IMR-90 (cell line): ENCODE measurements at regions not wholly inside any gene's neighbourhood (a gene's known extent, or its start where the extent isn't known, plus 50 kb on each side); places are given as distances from the start of the nearest gene placed in this dataset.

ENCODE experiments used
- ATAC-seq: fragments of 200-7000 bp; cut with Tn5 transposase; 2 replicates; pipeline ENCODE4 v1.9.1; 2020; ENCODE audit warnings: low read depth, mild to moderate bottlenecking, moderate library complexity
- BruUV-seq: library from RNA; stranded (reverse); fragments of 400-500 nt; replicated peaks from 2 replicates; lab custom pipeline; 2021; lab: Mats Ljungman, UMichigan
- CTCF ChIA-PET: fragments of 300-600 bp; formaldehyde crosslinking; extraction: SDS; loops from one replicate; lab custom pipeline; 2021; ENCODE audit warnings: antibody characterized with exemption; lab: Yijun Ruan, JAX
- POLR2A ChIA-PET: fragments of 300-600 bp; sonication (Branson Sonifier 250); formaldehyde crosslinking; loops from one replicate; lab custom pipeline; 2022; ENCODE audit warnings: antibody characterized with exemption; ENCODE audit not compliant: unreplicated experiment; lab: Charles Lee
- DNase-seq: peaks from one replicate; pipeline ENCODE4 v3.0.0; 2013
- H2AFZ ChIP-seq: replicated peaks from 2 replicates; pipeline ENCODE3; 2013; ENCODE audit warnings: low read length, mild to moderate bottlenecking; ENCODE audit not compliant: poor library complexity
- H2AK5ac ChIP-seq: 2 replicates; pipeline ENCODE4 v1.6.1; 2013; ENCODE audit warnings: low read depth, low read length, inconsistent platforms
- H2AK9ac ChIP-seq: replicated peaks from 2 replicates; pipeline ENCODE3; 2013; ENCODE audit warnings: mild to moderate bottlenecking, low read depth, low read length, moderate library complexity; ENCODE audit not compliant: poor library complexity
- H2BK120ac ChIP-seq: 2 replicates; pipeline ENCODE4 v1.6.1; 2013; ENCODE audit warnings: low read depth, low read length, inconsistent platforms
- H2BK15ac ChIP-seq: 3 replicates; pipeline ENCODE4 v1.6.1; 2013; ENCODE audit warnings: low read depth, low read length, inconsistent platforms
- H2BK20ac ChIP-seq: 2 replicates; pipeline ENCODE4 v1.6.1; 2013; ENCODE audit warnings: low read depth, mild to moderate bottlenecking, inconsistent platforms, low read length, moderate library complexity
- H2BK5ac ChIP-seq: 2 replicates; pipeline ENCODE4 v1.6.1; 2013; ENCODE audit warnings: mild to moderate bottlenecking, low read depth, low read length, inconsistent platforms; ENCODE audit not compliant: poor library complexity, severe bottlenecking
- H3K14ac ChIP-seq: replicated peaks from 2 replicates; pipeline ENCODE4 v1.6.1; 2013; ENCODE audit warnings: low read depth, low read length, inconsistent platforms
- H3K18ac ChIP-seq: 2 replicates; pipeline ENCODE4 v1.6.1; 2013; ENCODE audit warnings: low read depth, low read length, control low read depth
- H3K23ac ChIP-seq: 2 replicates; pipeline ENCODE4 v1.6.1; 2013; ENCODE audit warnings: low read depth, low read length, inconsistent platforms
- H3K27ac ChIP-seq: 2 replicates; pipeline ENCODE4 v1.5.1; 2013; ENCODE audit warnings: mild to moderate bottlenecking, control low read depth, low read length; ENCODE audit not compliant: insufficient read depth
- H3K27me3 ChIP-seq: 2 replicates; pipeline ENCODE4 v1.6.1; 2013; ENCODE audit warnings: low read length; ENCODE audit not compliant: control insufficient read depth, insufficient read depth
- H3K36me3 ChIP-seq: 2 replicates; pipeline ENCODE4 v1.6.1; 2013; ENCODE audit warnings: low read length, mixed read lengths; ENCODE audit not compliant: control insufficient read depth, insufficient read depth
- H3K4ac ChIP-seq: 2 replicates; pipeline ENCODE4 v1.6.1; 2013; ENCODE audit warnings: low read depth, low read length, inconsistent platforms
- H3K4me1 ChIP-seq: 2 replicates; pipeline ENCODE4 v1.6.1; 2013; ENCODE audit warnings: low read length, mixed read lengths; ENCODE audit not compliant: control insufficient read depth, insufficient read depth
- H3K4me2 ChIP-seq: 2 replicates; pipeline ENCODE4 v1.6.1; 2013; ENCODE audit warnings: low read depth, mild to moderate bottlenecking, control low read depth, low read length, moderate library complexity
- H3K4me3 ChIP-seq: 2 replicates; pipeline ENCODE4 v1.5.1; 2013; ENCODE audit warnings: low read depth, mild to moderate bottlenecking, control low read depth, low read length, moderate library complexity; ENCODE audit not compliant: insufficient read depth
- H3K56ac ChIP-seq: 2 replicates; pipeline ENCODE4 v1.6.1; 2013; ENCODE audit warnings: low read length, inconsistent platforms; ENCODE audit not compliant: insufficient read depth; ENCODE audit errors: extremely low read depth
- H3K79me1 ChIP-seq, 2 experiments: 2 replicates each; pipeline ENCODE4 v1.6.1; 2013; ENCODE audit warnings: low read length in 2 of 2, inconsistent platforms in 1 of 2, low read depth in 1 of 2
- H3K9ac ChIP-seq: 2 replicates; pipeline ENCODE4 v1.6.1; 2013; ENCODE audit warnings: low read depth, low read length, control low read depth
- H3K9me1 ChIP-seq: 2 replicates; pipeline ENCODE4 v1.6.1; 2013; ENCODE audit warnings: low read length, inconsistent platforms; ENCODE audit not compliant: insufficient read depth
- H3K9me3 ChIP-seq: 2 replicates; pipeline ENCODE4 v1.6.1; 2013; ENCODE audit warnings: low read length; ENCODE audit not compliant: control insufficient read depth, insufficient read depth
- H4K20me1 ChIP-seq: 2 replicates; pipeline ENCODE4 v1.6.1; 2013; ENCODE audit warnings: low read length, inconsistent platforms; ENCODE audit not compliant: insufficient read depth
- H4K5ac ChIP-seq: 2 replicates; pipeline ENCODE4 v1.6.1; 2013; ENCODE audit warnings: mild to moderate bottlenecking, low read depth, low read length, control low read depth
- H4K8ac ChIP-seq, 2 experiments: 2 replicates each; pipeline ENCODE4 v1.6.1; 2013; ENCODE audit warnings: low read depth in 2 of 2, low read length in 2 of 2, control low read depth in 1 of 2, inconsistent platforms in 1 of 2
- H4K91ac ChIP-seq: 2 replicates; pipeline ENCODE4 v1.6.1; 2013; ENCODE audit warnings: low read depth, low read length, inconsistent platforms; ENCODE audit not compliant: insufficient read depth
- BHLHE40 ChIP-seq: fragments of 150-350 bp; IDR thresholded peaks from 2 replicates; pipeline ENCODE4 v1.6.1; 2016; ENCODE audit warnings: mild to moderate bottlenecking, low read depth, low read length
- CEBPB ChIP-seq: IDR thresholded peaks from 2 replicates; pipeline ENCODE4 v1.6.1; 2012; ENCODE audit warnings: low read depth, low read length, improper control_type of control experiment
- CHD1 ChIP-seq: IDR thresholded peaks from 2 replicates; pipeline ENCODE4 v1.6.1; 2012; ENCODE audit warnings: low read depth, low read length, improper control_type of control experiment
- ELK1 ChIP-seq: fragments of 150-350 bp; IDR thresholded peaks from 2 replicates; pipeline ENCODE4 v1.6.1; 2016; ENCODE audit warnings: low read depth, mild to moderate bottlenecking, low read length, moderate library complexity, borderline replicate concordance
- FOS ChIP-seq: fragments of 150-350 bp; IDR thresholded peaks from 2 replicates; pipeline ENCODE4 v1.6.1; 2016; ENCODE audit warnings: low read depth, low read length
- MAFK ChIP-seq: IDR thresholded peaks from 2 replicates; pipeline ENCODE4 v1.6.1; 2012; ENCODE audit warnings: low read depth, low read length, improper control_type of control experiment
- MAZ ChIP-seq: IDR thresholded peaks from 2 replicates; pipeline ENCODE4 v1.6.1; 2012; ENCODE audit warnings: low read depth, mild to moderate bottlenecking, low read length, improper control_type of control experiment, moderate library complexity, borderline replicate concordance
- MXI1 ChIP-seq: IDR thresholded peaks from 2 replicates; pipeline ENCODE4 v1.6.1; 2012; ENCODE audit warnings: low read depth, mild to moderate bottlenecking, low read length, moderate library complexity, borderline replicate concordance
- NFE2L2 ChIP-seq: fragments of 150-350 bp; IDR thresholded peaks from 2 replicates; pipeline ENCODE4 v1.6.1; 2016; ENCODE audit warnings: low read depth, mild to moderate bottlenecking, low read length
- POLR2A ChIP-seq: IDR thresholded peaks from 2 replicates; pipeline ENCODE4 v1.6.1; 2012; ENCODE audit warnings: mild to moderate bottlenecking, low read depth, low read length
- RAD21 ChIP-seq: IDR thresholded peaks from 2 replicates; pipeline ENCODE4 v1.6.1; 2012; ENCODE audit warnings: low read length, improper control_type of control experiment
- RCOR1 ChIP-seq: IDR thresholded peaks from 2 replicates; pipeline ENCODE4 v1.6.1; 2012; ENCODE audit warnings: mild to moderate bottlenecking, low read length, improper control_type of control experiment; ENCODE audit not compliant: insufficient replicate concordance
- RFX5 ChIP-seq: IDR thresholded peaks from 2 replicates; pipeline ENCODE4 v1.8.0; 2012; ENCODE audit warnings: low read depth, mild to moderate bottlenecking, low read length, moderate library complexity
- SMC3 ChIP-seq: fragments of 150-350 bp; IDR thresholded peaks from 2 replicates; pipeline ENCODE4 v1.6.1; 2016; ENCODE audit warnings: low read depth, mild to moderate bottlenecking, antibody characterized with exemption, low read length, moderate library complexity
- USF2 ChIP-seq: fragments of 150-350 bp; IDR thresholded peaks from 2 replicates; pipeline ENCODE4 v1.6.1; 2017; ENCODE audit warnings: mild to moderate bottlenecking, antibody characterized with exemption, low read length, low read depth
- dilution Hi-C: fragments of 300-500 bp; cut with HindIII; formaldehyde crosslinking; loops from one replicate; pipeline ENCODE4 v1.14.3; 2018; ENCODE audit warnings: low sequenced_read_pairs; ENCODE audit not compliant: unreplicated experiment
- in situ Hi-C: fragments of 300-500 bp; cut with MboI; formaldehyde crosslinking; loops from 3 replicates; pipeline ENCODE4 v1.14.3; 2019; ENCODE audit warnings: low sequenced_read_pairs, inconsistent platforms, mixed read lengths
- intact Hi-C: fragments of 100-400 bp; cut with micrococcal nuclease; formaldehyde crosslinking; loops from 2 replicates; pipeline ENCODE4 v1.10.0; 2022

GRCh38 chr4:33453436-33453835 lies 2733.3 kb downstream of the PCDH7 start:
- H2AK9ac ChIP-seq: no peak overlapping the region
- ATAC-seq (no peak), DNase-seq (no peak)
- ChIA-PET POLR2A (no interaction called here), CTCF (no interaction called here)
- H3K4me2 ChIP-seq: no peak overlapping the region
- in situ Hi-C loops: no loop called here
- no peak overlapping the region for H4K91ac ChIP-seq
- dilution Hi-C loops: no loop called here
- no peaks in the 10 kb centered on the region for H4K20me1 ChIP-seq
- intact Hi-C loops: no loop called here
- peaks cover 8% of the 10 kb centered on the region for H3K9me3 ChIP-seq
- no TSS peak for BruUV-seq
- no peak overlapping the region for H3K23ac ChIP-seq
- no peak overlapping the region for H3K9ac ChIP-seq
- H2AK5ac ChIP-seq: no peak overlapping the region
- H2BK120ac ChIP-seq: no peak overlapping the region
- H3K27me3 ChIP-seq: no peaks in the 10 kb centered on the region
- no peak overlapping the region for H2BK5ac ChIP-seq
- H3K9me1 ChIP-seq: no peaks in the 10 kb centered on the region
- H3K36me3 ChIP-seq: no peaks in the 10 kb centered on the region
- no peaks in the 10 kb centered on the region for H3K4me1 ChIP-seq
- no peak overlapping the region for H3K14ac ChIP-seq
- no peak overlapping the region for H3K56ac ChIP-seq
- H3K4me3 ChIP-seq: no peak overlapping the region
- H3K4ac ChIP-seq: no peak overlapping the region
- H3K18ac ChIP-seq: no peak overlapping the region
- no peak overlapping the region for H4K5ac ChIP-seq
- H2BK20ac ChIP-seq: no peak overlapping the region
- no peak overlapping the region for H2AFZ ChIP-seq
- H3K79me1 ChIP-seq: no peaks in the 10 kb centered on the region
- TF ChIP-seq SMC3 (no peak), POLR2A (no peak), BHLHE40 (no peak), ELK1 (no peak), MAFK (no peak), RAD21 (no peak), FOS (no peak), USF2 (no peak), MXI1 (no peak), RFX5 (no peak), NFE2L2 (no peak), RCOR1 (no peak), CEBPB (no peak), CHD1 (no peak), MAZ (no peak)
- no peak overlapping the region for H2BK15ac ChIP-seq
- H3K27ac ChIP-seq: no peak overlapping the region
- H4K8ac ChIP-seq: no peak overlapping the region
